HL-60/S4 treated with retinoic acid at 250 ng/mL for 4 days and 3 days (cell line): ENCODE measurements at regions not wholly inside any gene's neighbourhood (a gene's known extent, or its start where the extent isn't known, plus 50 kb on each side); places are given as distances from the start of the nearest gene placed in this dataset.
"Not testable (repeated sequence)": the region's sequence is repeated elsewhere in the genome, so short reads cannot be mapped to it uniquely, and the experiment has no call there.

Experiments used
- in situ Hi-C: fragments of 300-500 bp; cut with MboI; formaldehyde crosslinking; loops from 2 replicates; pipeline ENCODE4 v1.7.0; 2022; ENCODE audit warnings: low sequenced_read_pairs

DNA sequence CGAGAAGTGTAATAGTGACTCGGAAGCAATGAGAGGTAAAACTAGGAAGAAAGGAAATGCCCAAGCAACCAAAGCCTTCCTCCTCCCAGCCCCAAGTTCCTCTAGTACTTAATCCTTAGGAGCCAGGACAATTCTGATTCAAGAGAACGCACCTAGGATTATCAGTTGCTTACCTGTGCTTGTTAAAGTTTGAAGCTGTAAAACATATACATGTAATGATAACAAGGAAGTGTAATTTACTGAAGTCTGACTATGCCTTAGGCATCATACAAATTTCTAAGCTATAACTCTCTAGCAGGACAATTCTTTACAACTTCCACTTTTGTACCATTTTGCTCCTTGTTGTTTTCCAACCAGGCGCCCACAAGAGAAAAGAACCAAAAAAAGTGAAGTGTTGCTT is 92.8 kb upstream of the OSBPL8 start:
- in situ Hi-C loops: no loop called here

GRCh38 chr12:76653342-76653741 is 93.8 kb upstream of the OSBPL8 start:
- in situ Hi-C loops: no loop called here

GRCh38 chr12:76664731-76665130 is 99.2 kb upstream of the ZDHHC17 start:
- in situ Hi-C loops: no loop called here

- in situ Hi-C loops: no loop called here
These were observed 97.6 kb upstream of the ZDHHC17 start for GRCh38 chr12:76666290-76666835.

GRCh38 chr12:76669981-76670380 is 93.9 kb upstream of the ZDHHC17 start:
- in situ Hi-C loops: no loop called here

DNA sequence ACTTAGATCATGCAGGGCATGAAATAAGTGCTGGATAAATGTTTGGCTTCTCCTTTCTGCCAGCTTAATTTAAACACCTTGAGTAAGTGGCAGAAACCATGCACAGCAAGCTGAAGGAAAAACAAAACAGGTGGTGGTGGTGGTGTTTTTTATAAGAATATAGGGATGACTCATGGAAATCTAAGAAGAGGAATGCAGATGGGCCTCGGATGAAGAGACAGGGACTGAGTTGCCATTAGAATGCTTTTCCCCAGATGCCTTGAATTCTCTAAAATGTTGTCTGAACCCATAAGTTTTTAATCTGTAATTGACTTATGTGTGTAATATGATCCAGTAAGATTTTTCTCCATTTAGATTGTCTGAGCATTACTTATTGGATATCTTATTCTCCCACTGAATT is 93.1 kb upstream of the ZDHHC17 start:
- in situ Hi-C loops: no loop called here

DNA sequence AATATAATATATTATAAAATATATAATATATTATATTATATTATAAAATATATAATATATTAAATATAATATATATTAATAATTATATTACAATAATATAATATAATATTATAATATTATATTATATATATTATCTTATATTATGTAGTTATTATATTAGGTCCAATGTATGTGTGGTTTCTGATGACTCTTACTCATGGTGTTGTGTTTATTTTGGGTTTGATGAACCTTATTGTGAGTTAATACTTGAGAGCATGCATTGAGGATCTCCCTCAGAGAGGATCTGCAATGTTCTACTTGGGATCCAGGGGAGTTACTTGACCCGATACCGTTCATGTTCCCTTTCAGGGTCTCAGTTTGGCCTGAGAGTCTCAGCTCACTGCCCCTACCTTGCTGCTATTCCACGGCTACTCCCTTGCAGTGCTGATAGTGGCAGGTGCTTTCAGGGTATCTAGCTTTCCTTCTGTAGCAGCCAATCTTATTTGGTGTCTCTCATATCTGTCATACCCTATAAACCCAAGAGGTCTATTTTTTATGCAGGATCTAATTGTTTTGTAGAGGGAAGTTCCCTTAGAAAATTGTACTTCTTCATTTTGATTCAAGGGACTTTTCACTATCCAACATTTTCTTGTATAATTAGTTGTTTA is 89.1 kb upstream of the ZDHHC17 start:
- in situ Hi-C loops: no loop called here

GRCh38 chr12:76676261-76676660 is 87.7 kb upstream of the ZDHHC17 start:
- in situ Hi-C loops: not testable (repeated sequence)

- in situ Hi-C loops: no loop called here
These were observed 84.9 kb upstream of the ZDHHC17 start for GRCh38 chr12:76678992-76679391.

DNA sequence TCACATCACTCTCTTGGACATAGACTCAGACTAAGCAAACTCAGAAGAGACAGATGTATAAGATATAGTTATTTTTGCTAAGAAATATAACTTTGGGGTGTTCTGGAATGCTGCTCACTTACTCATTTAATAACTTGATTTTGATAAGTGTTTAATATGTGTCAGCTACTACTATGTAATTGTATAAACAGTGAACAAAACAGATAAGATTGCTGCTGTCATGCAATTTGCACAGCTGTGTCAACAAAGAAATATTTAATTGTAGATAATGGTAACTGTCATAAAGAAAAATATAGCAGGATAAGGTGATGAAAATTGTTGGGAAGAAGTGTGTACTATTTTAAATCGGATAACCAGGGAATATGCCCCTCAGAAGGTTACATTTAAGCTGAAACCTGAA is 84.1 kb upstream of the ZDHHC17 start:
- in situ Hi-C loops: no loop called here

DNA sequence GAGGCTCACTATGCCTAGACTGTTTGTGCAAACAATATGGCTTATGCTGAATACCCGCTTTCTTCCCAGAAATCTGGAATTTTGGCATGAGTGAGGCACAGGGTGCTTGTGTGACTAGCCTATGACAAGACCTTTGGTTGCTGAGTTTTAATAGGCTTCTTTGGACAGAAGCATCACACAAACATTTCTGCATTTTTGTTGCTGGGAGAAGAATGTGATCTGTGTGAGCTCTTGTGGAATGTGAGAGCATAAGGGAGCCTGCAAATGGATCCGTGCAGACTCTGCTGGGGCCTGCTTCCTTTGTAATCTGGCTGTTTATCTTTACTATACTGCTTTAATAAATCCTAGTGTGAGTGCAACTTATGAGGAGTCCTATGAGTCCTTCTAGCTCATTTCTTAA is 83.0 kb upstream of the ZDHHC17 start:
- in situ Hi-C loops: no loop called here

DNA sequence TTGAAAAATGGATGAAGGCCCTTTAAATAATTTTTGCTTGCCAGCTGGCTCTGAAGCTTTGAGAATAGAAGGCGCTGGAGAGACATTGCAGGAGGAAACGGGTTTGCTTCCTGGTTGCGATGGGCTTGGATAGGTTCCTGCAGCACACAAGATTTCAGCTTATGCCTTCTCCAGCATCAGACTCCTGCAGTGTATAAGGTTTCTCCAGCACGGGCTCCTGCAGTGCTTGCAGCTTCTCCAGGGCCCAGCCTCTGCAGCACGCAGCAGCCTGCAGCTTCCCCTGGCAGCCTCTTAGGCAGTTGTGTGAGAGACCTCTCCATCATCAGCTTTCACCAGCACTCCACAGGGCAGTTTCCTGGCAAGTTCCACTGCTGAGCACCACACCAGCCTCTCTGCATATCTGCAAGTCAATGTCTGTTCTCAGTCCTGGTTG is 78.7 kb upstream of the ZDHHC17 start:
- in situ Hi-C loops: no loop called here

- in situ Hi-C loops: no loop called here
These were observed 75.9 kb upstream of the ZDHHC17 start for GRCh38 chr12:76687981-76688380.

DNA sequence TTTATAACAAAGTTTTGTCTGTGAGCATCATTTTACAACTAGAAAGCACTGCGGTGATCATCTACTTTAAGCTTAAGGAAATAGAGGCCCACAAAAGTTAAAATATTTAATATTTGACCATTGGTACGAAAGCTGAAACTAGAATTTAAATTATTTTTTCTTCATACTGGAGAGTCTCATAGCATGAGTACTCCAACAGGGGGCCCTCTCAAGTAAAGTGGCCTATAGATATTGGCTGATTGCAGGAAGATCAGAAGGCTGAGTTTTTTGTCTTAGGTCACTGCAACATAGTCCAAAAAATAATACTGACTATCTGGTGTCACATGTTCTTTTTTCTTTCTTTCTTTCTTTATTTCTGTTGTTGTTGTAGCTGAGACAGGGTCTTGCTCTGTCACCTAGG is 75.3 kb upstream of the ZDHHC17 start:
- in situ Hi-C loops: no loop called here

GRCh38 chr12:76690921-76691700 is 72.8 kb upstream of the ZDHHC17 start:
- in situ Hi-C loops: no loop called here

GRCh38 chr12:76692846-76693245 is 71.1 kb upstream of the ZDHHC17 start:
- in situ Hi-C loops: no loop called here

- in situ Hi-C loops: no loop called here
These were observed 69.5 kb upstream of the ZDHHC17 start for GRCh38 chr12:76694369-76694768.

- in situ Hi-C loops: no loop called here
These were observed 67.7 kb upstream of the ZDHHC17 start for GRCh38 chr12:76696186-76696585.

DNA sequence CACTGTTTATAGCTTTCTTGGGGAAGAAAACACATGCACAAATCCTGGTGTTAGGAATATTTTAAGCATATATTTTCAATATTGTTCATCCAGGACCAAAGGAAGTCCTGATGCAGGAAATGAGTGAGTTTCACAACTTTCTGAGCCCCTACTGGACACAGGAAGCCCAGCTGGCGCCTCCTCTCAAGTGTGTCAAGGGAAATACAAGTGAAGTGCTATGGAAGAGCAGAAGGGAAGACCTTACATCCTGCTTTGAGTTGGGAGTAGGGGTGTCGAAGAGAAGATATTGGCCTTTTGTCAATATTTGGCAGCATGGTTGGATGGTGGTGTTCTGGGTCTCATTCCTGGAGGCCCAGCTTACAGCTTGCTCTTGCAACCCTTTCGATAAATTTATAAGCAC is 66.1 kb upstream of the ZDHHC17 start:
- in situ Hi-C loops: no loop called here

GRCh38 chr12:76698316-76698715 is 65.6 kb upstream of the ZDHHC17 start:
- in situ Hi-C loops: no loop called here

DNA sequence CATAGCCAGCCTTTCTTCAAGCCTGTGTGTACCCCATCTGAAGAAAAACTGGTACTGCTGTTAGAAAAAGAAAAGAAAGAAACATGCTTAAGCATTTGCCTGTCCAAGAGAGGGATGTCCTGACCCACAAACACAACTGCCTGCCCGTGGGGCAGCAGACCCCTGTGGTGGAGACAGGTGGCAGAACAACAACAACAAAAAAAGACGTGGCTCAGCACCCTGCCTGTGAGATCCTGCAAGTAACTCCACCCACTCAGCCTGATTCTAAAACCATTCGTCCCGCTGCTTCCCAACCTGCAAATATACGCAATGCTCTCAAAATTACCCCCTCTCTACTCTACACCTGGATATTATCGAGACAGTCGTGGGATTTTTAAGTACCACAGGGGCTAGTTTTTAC is 64.9 kb upstream of the ZDHHC17 start:
- in situ Hi-C loops: no loop called here

DNA sequence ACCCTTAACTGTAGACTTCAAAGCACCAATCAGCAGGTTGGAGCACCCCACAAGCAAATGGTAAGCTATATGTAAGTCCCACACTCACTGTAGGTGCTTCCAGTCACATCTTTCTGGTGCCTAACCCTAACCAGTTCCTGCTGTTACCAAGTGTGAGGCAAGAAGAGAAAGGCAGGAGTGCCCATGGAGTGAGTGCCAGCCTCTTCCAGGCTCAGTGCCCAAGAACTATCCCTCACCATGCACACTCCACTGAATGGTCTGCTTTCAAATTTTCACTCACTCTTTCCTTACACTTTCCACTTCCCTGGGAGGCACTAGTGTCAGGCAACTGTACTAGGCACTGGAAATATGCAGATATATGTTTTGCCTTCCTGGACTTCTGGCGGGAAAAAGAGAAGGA is 62.2 kb upstream of the ZDHHC17 start:
- in situ Hi-C loops: no loop called here
